ENCODE measurements at regions not wholly inside any gene's neighbourhood (a gene's known extent, or its start where the extent isn't known, plus 50 kb on each side); places are given as distances from the start of the nearest gene placed in this dataset.
"Not testable (repeated sequence)": the region's sequence is repeated elsewhere in the genome, so short reads cannot be mapped to it uniquely, and the experiment has no call there.

GRCh38 chr12:34302131-34302885 is 280.0 kb downstream of the ALG10 start:
- H3K4me3 ChIP-seq (ENCODE audit: low read depth, low read length) = no peak overlapping the region
- DNase-seq (ENCODE audit: low read depth, low spot score) = no peak
- TF ChIP-seq CTCF (IDR thresholded peaks at IDR 0.05; ENCODE audit: low read depth, low read length) = no peak
- in situ Hi-C loops (cut with HindIII; ENCODE audit: low sequenced_read_pairs) = no loop called here

- no peak overlapping the region for H3K4me3 ChIP-seq (ENCODE audit: low read depth, low read length)
- no peak for DNase-seq (ENCODE audit: low read depth, low spot score)
- no peak for TF ChIP-seq CTCF (IDR thresholded peaks at IDR 0.05; ENCODE audit: low read depth, low read length)
- in situ Hi-C loops (cut with HindIII; ENCODE audit: low sequenced_read_pairs) = no loop called here
Observed at GRCh38 chr12:34303091-34303870, 281.0 kb downstream of the ALG10 start.

GRCh38 chr12:34304001-34304400 is 281.7 kb downstream of the ALG10 start:
- no peak for TF ChIP-seq CTCF (IDR thresholded peaks at IDR 0.05; ENCODE audit: low read depth, low read length)
- DNase-seq (ENCODE audit: low read depth, low spot score) = no peak
- H3K4me3 ChIP-seq (ENCODE audit: low read depth, low read length) = no peak overlapping the region
- in situ Hi-C loops (cut with HindIII; ENCODE audit: low sequenced_read_pairs) = no loop called here

- in situ Hi-C loops (cut with HindIII; ENCODE audit: low sequenced_read_pairs) = no loop called here
- no peak for DNase-seq (ENCODE audit: low read depth, low spot score)
- no peak overlapping the region for H3K4me3 ChIP-seq (ENCODE audit: low read depth, low read length)
- TF ChIP-seq CTCF (IDR thresholded peaks at IDR 0.05; ENCODE audit: low read depth, low read length) = no peak
Observed at GRCh38 chr12:34304546-34304945, 282.2 kb downstream of the ALG10 start.

GRCh38 chr12:34305176-34305575 is 282.9 kb downstream of the ALG10 start:
- no peak for TF ChIP-seq CTCF (IDR thresholded peaks at IDR 0.05; ENCODE audit: low read depth, low read length)
- no peak overlapping the region for H3K4me3 ChIP-seq (ENCODE audit: low read depth, low read length)
- in situ Hi-C loops (cut with HindIII; ENCODE audit: low sequenced_read_pairs) = no loop called here
- no peak for DNase-seq (ENCODE audit: low read depth, low spot score)

GRCh38 chr12:34306133-34306830 is 284.0 kb downstream of the ALG10 start:
- in situ Hi-C loops (cut with HindIII; ENCODE audit: low sequenced_read_pairs) = no loop called here
- DNase-seq (ENCODE audit: low read depth, low spot score) = no peak
- TF ChIP-seq CTCF (IDR thresholded peaks at IDR 0.05; ENCODE audit: low read depth, low read length) = no peak
- H3K4me3 ChIP-seq (ENCODE audit: low read depth, low read length) = no peak overlapping the region

GRCh38 chr12:34309806-34310804 is 287.8 kb downstream of the ALG10 start:
- DNase-seq (ENCODE audit: low read depth, low spot score); H3K4me3 ChIP-seq (ENCODE audit: low read depth, low read length); in situ Hi-C loops (cut with HindIII; ENCODE audit: low sequenced_read_pairs): not testable (repeated sequence)

Measured in astrocyte of the spinal cord (primary cell).